ENCODE measurements at regions not wholly inside any gene's neighbourhood (a gene's known extent, or its start where the extent isn't known, plus 50 kb on each side); places are given as distances from the start of the nearest gene placed in this dataset.

GRCh38 chr13:105276571-105276970 is 1258.9 kb downstream of the EFNB2 start:
- TF ChIP-seq YY1 (IDR thresholded peaks at IDR 0.05; ENCODE audit: insufficient read depth, insufficient read length) (no peak), ZNF274 (IDR thresholded peaks at IDR 0.05; ENCODE audit: low read depth, low read length) (no peak)
